Brain microvascular endothelial cell (primary cell): ENCODE measurements at regions not wholly inside any gene's neighbourhood (a gene's known extent, or its start where the extent isn't known, plus 50 kb on each side); places are given as distances from the start of the nearest gene placed in this dataset.

Source experiments
- DNase-seq: peaks from one replicate; pipeline ENCODE4 v3.0.0-alpha.2; 2020
- H3K27ac ChIP-seq: fragments of 250-450 bp; sonication (Bioruptor Pico); 2 replicates; pipeline ENCODE4 v1.5.1; 2020; ENCODE audit warnings: mild to moderate bottlenecking, moderate library complexity
- H3K27me3 ChIP-seq: fragments of 250-450 bp; sonication (Bioruptor Pico); replicated peaks from 2 replicates; pipeline ENCODE4 v1.5.1; 2020; ENCODE audit warnings: mild to moderate bottlenecking
- H3K36me3 ChIP-seq: fragments of 250-450 bp; sonication (Bioruptor Pico); replicated peaks from 2 replicates; pipeline ENCODE4 v1.5.1; 2020; ENCODE audit warnings: mild to moderate bottlenecking
- H3K4me3 ChIP-seq: 2 replicates; pipeline ENCODE4 v1.5.1; 2011; ENCODE audit warnings: low read depth, mild to moderate bottlenecking, control low read depth, low read length, moderate library complexity
- CTCF ChIP-seq: IDR thresholded peaks from 2 replicates; pipeline ENCODE4 v1.5.1; 2011; ENCODE audit warnings: low read depth, mild to moderate bottlenecking, moderate library complexity, low read length, control low read depth, inconsistent platforms; ENCODE audit errors: missing control alignments
- in situ Hi-C: cut with HindIII; loops from 2 replicates; pipeline ENCODE4 v1.10.0; 2017; ENCODE audit warnings: low sequenced_read_pairs, low pct_ligation_motif_present

GRCh38 chr15:70342554-70343548 lies 245.1 kb upstream of the TLE3 start:
- Histone ChIP-seq H3K27me3 (peaks cover 6% of the 10 kb centered on the region), H3K36me3 (no peaks in the 10 kb centered on the region), H3K4me3 (no peak overlapping the region), H3K27ac (no peak overlapping the region)
- DNase-seq, result no peak
- in situ Hi-C loops, result no loop called here
- no peak for TF ChIP-seq CTCF

- in situ Hi-C loops, result no loop called here
- no peak for DNase-seq
- Histone ChIP-seq H3K36me3 (no peaks in the 10 kb centered on the region), H3K27ac (no peak overlapping the region), H3K27me3 (no peaks in the 10 kb centered on the region), H3K4me3 (no peak overlapping the region)
- no peak for TF ChIP-seq CTCF
Measured at GRCh38 chr15:70342141-70342540, 244.4 kb upstream of the TLE3 start.

- no peaks in the 10 kb centered on the region for H3K27me3 ChIP-seq
- H3K36me3 ChIP-seq, result no peaks in the 10 kb centered on the region
- no peak for TF ChIP-seq CTCF
- in situ Hi-C loops, result no loop called here
- H3K27ac ChIP-seq, result no peak overlapping the region
- DNase-seq, result no peak
- no peak overlapping the region for H3K4me3 ChIP-seq
Measured at GRCh38 chr15:70341566-70341965, 243.8 kb upstream of the TLE3 start.

GRCh38 chr15:70340494-70340870 lies 242.8 kb upstream of the TLE3 start:
- DNase-seq, result no peak
- Histone ChIP-seq H3K36me3 (no peaks in the 10 kb centered on the region), H3K4me3 (no peak overlapping the region), H3K27ac (no peak overlapping the region), H3K27me3 (no peaks in the 10 kb centered on the region)
- in situ Hi-C loops, result no loop called here
- no peak for TF ChIP-seq CTCF

- DNase-seq, result peak; percentile 45
- Histone ChIP-seq H3K27ac (no peak overlapping the region), H3K4me3 (no peak overlapping the region), H3K36me3 (no peaks in the 10 kb centered on the region), H3K27me3 (no peaks in the 10 kb centered on the region)
- in situ Hi-C loops, result no loop called here
- TF ChIP-seq CTCF, result no peak
Measured at GRCh38 chr15:70339571-70340493, 242.1 kb upstream of the TLE3 start.
